ENCODE measurements at regions not wholly inside any gene's neighbourhood (a gene's known extent, or its start where the extent isn't known, plus 50 kb on each side); places are given as distances from the start of the nearest gene placed in this dataset.

- TF ChIP-seq CTCF (IDR thresholded peaks at IDR 0.05) = no peak
- no peak for DNase-seq
- Histone ChIP-seq H4K20me1 (ENCODE audit: insufficient read depth, low read length) (no peaks in the 10 kb centered on the region), H3K79me2 (ENCODE audit: insufficient read depth, low read length) (no peaks in the 10 kb centered on the region), H3K36me3 (replicated peaks in 1 of 2; ENCODE audit: control insufficient read depth in 1 of 2, insufficient read depth in 2 of 2, low read length in 2 of 2) (no peaks in the 10 kb centered on the region), H3K4me2 (replicated peaks; ENCODE audit: extremely low read depth, low read length, poor library complexity, severe bottlenecking) (no peak overlapping the region), H3K4me3 (replicated peaks in 1 of 3; ENCODE audit: low read depth in 2 of 3, low read length in 3 of 3) (no peak overlapping the region), H3K9ac (ENCODE audit: insufficient read depth, low read length, poor library complexity, severe bottlenecking) (no peak overlapping the region), H3K27me3 (ENCODE audit: control insufficient read depth in 2 of 2, insufficient read depth in 2 of 2, low read length in 2 of 2) (no peaks in the 10 kb centered on the region), H2AFZ (ENCODE audit: insufficient read depth, low read depth, low read length, poor library complexity, severe bottlenecking) (no peak overlapping the region), H3K27ac (ENCODE audit: low read depth in 1 of 2, low read length in 2 of 2) (no peak overlapping the region), H3K9me3 (replicated peaks in 1 of 2; ENCODE audit: control insufficient read depth in 1 of 2, insufficient read depth in 1 of 2, low read length in 2 of 2) (peaks cover 4% of the 10 kb centered on the region in 2 donors), H3K4me1 (ENCODE audit: control insufficient read depth in 1 of 2, insufficient read depth in 2 of 2, low read length in 2 of 2) (no peaks in the 10 kb centered on the region)
- intact Hi-C loops (cut with micrococcal nuclease) = no loop called here
- Mint-ChIP-seq H3K9me3 (peaks cover 5 to 16% (median 6%) of the 10 kb centered on the region in 7 donors), H3K27ac (no peak overlapping the region), H3K4me3 (no peak overlapping the region), H3K36me3 (peaks cover 0 to 2% of the 10 kb centered on the region in 2 donors), H3K27me3 (ENCODE audit: low read depth in 3 of 3) (peaks cover 0 to 2% (median 2%) of the 10 kb centered on the region in 3 donors), H3K4me1 (no peaks in the 10 kb centered on the region)
- no CpG with 5 or more reads among the region's 2 CpGs for WGBS (ENCODE audit: insufficient coverage)
These were observed 285.3 kb downstream of the HIVEP2 start for GRCh38 chr6:142659661-142660060.

GRCh38 chr6:142665393-142665792 is 279.6 kb downstream of the HIVEP2 start:
- Mint-ChIP-seq H3K4me1 (peaks cover 8% of the 10 kb centered on the region), H3K4me3 (no peak overlapping the region), H3K36me3 (peaks cover 0 to 2% of the 10 kb centered on the region in 2 donors), H3K27ac (no peak overlapping the region), H3K9me3 (peaks cover 6 to 22% (median 11%) of the 10 kb centered on the region in 7 donors), H3K27me3 (ENCODE audit: low read depth in 3 of 3) (peaks cover 0 to 2% (median 0%) of the 10 kb centered on the region in 3 donors)
- no peaks in the 10 kb centered on the region for H3K36me3 ChIP-seq (replicated peaks in 1 of 2; ENCODE audit: control insufficient read depth in 1 of 2, insufficient read depth in 2 of 2, low read length in 2 of 2)
- no peak overlapping the region for H3K4me2 ChIP-seq (replicated peaks; ENCODE audit: extremely low read depth, low read length, poor library complexity, severe bottlenecking)
- no peak for DNase-seq
- no peaks in the 10 kb centered on the region for H4K20me1 ChIP-seq (ENCODE audit: insufficient read depth, low read length)
- H3K9ac ChIP-seq (ENCODE audit: insufficient read depth, low read length, poor library complexity, severe bottlenecking) = no peak overlapping the region
- no peaks in the 10 kb centered on the region for H3K4me1 ChIP-seq (ENCODE audit: control insufficient read depth in 1 of 2, insufficient read depth in 2 of 2, low read length in 2 of 2)
- no CpG with 5 or more reads among the region's 2 CpGs for WGBS (ENCODE audit: insufficient coverage)
- no peaks in the 10 kb centered on the region for H3K27me3 ChIP-seq (ENCODE audit: control insufficient read depth in 2 of 2, insufficient read depth in 2 of 2, low read length in 2 of 2)
- H3K79me2 ChIP-seq (ENCODE audit: insufficient read depth, low read length) = no peaks in the 10 kb centered on the region
- H3K27ac ChIP-seq (ENCODE audit: low read depth in 1 of 2, low read length in 2 of 2) = no peak overlapping the region
- intact Hi-C loops (cut with micrococcal nuclease) = no loop called here
- H3K9me3 ChIP-seq (replicated peaks in 1 of 2; ENCODE audit: control insufficient read depth in 1 of 2, insufficient read depth in 1 of 2, low read length in 2 of 2) = peaks cover 4 to 11% of the 10 kb centered on the region in 2 donors
- H3K4me3 ChIP-seq (replicated peaks in 1 of 3; ENCODE audit: low read depth in 2 of 3, low read length in 3 of 3) = no peak overlapping the region
- no peak overlapping the region for H2AFZ ChIP-seq (ENCODE audit: insufficient read depth, low read depth, low read length, poor library complexity, severe bottlenecking)
- no peak for TF ChIP-seq CTCF (IDR thresholded peaks at IDR 0.05)

All from CD14-positive monocyte (primary cell).